Nucleus accumbens (tissue), 56 donors: ENCODE measurements at regions not wholly inside any gene's neighbourhood (a gene's known extent, or its start where the extent isn't known, plus 50 kb on each side); places are given as distances from the start of the nearest gene placed in this dataset.

Experiments
- DNase-seq, 56 donors: peaks; one replicate each; lab custom pipeline; 2025; lab: John Stamatoyannopoulos, UW

GRCh38 chr5:141753971-141754713 is 72.1 kb upstream of the ARAP3 start:
- no peak for DNase-seq

DNA sequence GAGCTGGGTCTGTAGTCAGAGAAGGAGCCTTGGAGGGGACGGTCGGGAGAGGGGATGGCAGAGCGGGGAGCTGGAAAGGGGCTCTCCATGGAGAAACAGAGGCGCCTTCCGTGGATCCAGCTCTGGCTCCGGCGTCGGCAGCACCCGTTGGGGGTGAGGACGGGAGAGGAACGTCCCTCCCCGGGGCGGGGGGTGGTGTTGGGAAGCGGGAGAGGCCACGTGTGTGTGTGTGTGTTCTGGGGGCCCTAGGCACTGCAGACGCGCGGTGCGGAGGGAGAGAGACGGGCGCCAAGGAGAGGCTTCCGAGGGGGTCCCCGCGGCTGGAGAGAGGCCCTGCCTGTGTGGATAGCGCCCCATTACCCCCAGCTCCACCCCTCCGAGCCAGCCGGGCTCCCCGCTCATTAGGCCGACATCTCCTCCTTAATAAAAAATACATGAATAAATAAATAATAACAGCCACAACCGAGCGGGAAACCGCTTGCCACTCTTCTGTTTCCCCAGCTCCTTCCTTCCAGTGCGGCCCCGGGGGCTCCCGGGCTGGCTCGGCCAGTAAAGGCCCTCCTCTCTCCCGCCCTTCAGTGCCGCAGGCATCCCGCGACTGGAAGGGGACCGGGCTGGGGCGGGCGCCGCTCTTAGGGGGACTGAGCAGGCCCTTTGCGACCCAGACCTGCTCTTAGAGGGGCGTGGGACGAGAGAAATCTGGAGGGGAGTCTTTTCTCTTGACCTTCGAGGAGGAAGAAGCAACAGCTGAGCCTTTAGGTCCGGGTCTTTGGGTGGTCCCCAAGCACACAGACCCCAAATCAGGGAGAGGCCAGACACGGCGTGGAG is 71.3 kb upstream of the ARAP3 start:
- DNase-seq, result no peak

- peak; percentile 38 to 95 (median 84) for DNase-seq
Observed at GRCh38 chr5:141747152-141748141, 65.4 kb upstream of the ARAP3 start.

DNA sequence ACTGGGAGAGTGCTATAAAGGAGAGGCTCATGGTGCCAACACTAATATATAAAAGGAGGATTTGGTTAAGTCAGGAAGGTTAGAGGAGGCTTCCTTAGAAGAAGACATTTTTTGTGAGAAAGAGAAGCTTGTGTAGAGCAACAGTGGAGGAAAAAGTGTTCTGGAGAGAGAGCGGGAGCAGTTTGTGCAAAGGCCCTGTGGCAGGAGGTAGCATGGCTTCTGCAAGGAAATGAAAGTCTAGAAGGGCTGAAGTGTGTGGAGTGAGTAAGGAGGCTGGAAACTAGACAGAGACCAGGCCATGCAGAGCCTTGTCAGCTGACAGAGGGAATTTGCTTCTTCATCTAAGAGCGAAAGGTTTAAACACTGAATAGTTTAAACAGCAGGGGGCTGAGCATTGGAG is 64.4 kb upstream of the ARAP3 start:
- no peak for DNase-seq

- DNase-seq, result no peak
Observed at GRCh38 chr5:141745390-141745789, 63.4 kb upstream of the ARAP3 start.

GRCh38 chr5:141743866-141744272 is 61.8 kb upstream of the ARAP3 start:
- DNase-seq, result no peak

- peak in 2 of 56 donors; percentile 8 to 16 for DNase-seq
Observed at GRCh38 chr5:141742866-141743851, 61.1 kb upstream of the ARAP3 start.

- no peak for DNase-seq
Observed at GRCh38 chr5:141742144-141742543, 60.1 kb upstream of the ARAP3 start.

DNA sequence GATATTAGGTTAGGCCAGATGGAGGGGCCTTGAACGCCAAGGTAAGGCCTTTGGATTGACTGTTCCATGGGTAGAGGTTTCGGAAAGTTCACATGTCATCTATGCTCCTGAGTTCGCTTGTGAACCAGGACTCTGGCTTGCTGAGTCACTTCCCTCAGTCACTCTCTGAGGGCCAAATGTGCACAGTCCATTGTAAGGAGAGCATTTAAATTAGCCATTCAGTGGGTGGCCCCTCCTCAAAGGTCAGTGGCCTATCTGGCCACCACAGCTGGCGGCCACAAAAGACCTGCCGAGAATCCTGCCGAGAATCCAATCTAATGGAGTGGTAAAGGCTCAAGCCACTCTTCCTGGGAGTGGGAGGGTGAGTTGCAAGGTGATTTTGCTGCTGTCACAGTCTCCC is 58.9 kb upstream of the ARAP3 start:
- DNase-seq, result no peak

DNA sequence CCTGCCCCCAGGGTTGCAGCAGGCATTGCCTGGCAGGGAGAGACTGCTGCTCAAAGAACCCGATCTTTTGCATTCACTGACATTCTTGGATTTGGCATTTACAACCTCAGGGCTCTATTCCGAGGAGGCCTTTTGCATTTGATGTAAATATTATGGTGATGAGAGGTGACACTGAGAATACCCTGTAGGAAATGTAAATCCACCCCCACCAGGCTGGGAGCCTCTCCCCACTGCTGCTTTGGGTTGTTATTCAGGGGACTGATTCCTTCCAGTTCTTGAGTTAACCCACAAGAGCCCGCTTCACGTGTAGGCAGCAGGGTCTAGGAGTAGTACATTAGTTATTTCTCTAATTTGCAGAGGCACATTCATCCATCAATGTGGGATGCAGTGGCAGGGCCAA is 55.5 kb upstream of the ARAP3 start:
- DNase-seq, result no peak

DNA sequence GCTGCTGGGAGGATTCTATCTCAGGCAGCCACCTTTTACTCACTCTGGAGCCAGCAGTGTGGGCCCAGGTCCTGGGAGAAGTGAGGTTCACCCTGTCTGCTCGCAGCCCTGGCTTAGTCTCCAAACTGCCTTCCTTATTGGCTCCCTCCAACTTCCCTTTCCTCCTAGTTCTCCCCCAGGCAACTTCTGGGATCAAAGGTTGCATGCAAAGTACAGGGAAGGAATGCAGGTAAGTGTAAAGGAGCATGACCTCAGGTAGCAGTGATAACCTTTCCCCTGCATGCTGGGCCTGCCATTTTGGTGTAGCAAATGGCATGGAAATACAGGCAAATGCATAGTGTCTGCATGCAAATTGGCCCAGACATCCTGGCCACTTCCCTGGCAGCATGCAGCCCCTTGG is 53.8 kb upstream of the ARAP3 start:
- no peak for DNase-seq

- peak in 1 of 56 donors; percentile 27 for DNase-seq
Observed at GRCh38 chr5:141734501-141735229, 52.6 kb upstream of the ARAP3 start.

- DNase-seq, result no peak
Observed at GRCh38 chr5:141733198-141733597, 51.2 kb upstream of the ARAP3 start.

- no peak for DNase-seq
Observed at GRCh38 chr5:141732417-141732816, 50.4 kb upstream of the ARAP3 start.
